ENCODE measurements at regions not wholly inside any gene's neighbourhood (a gene's known extent, or its start where the extent isn't known, plus 50 kb on each side); places are given as distances from the start of the nearest gene placed in this dataset.

GRCh38 chr2:134173338-134174016 is 80.4 kb upstream of the MGAT5 start:
- intact Hi-C loops (cut with micrococcal nuclease; ENCODE audit: unreplicated experiment) = no loop called here
- no peaks in the 10 kb centered on the region for H3K4me1 ChIP-seq
- no peak overlapping the region for H3K27ac Mint-ChIP-seq (ENCODE audit: unreplicated experiment)
- H3K4me1 Mint-ChIP-seq (ENCODE audit: low read depth, unreplicated experiment) = no peaks in the 10 kb centered on the region
- no peaks in the 10 kb centered on the region for H3K27me3 Mint-ChIP-seq (ENCODE audit: insufficient read depth, unreplicated experiment)
- BruUV-seq (replicated peaks) = no TSS peak
- no peak overlapping the region for H3K4me3 Mint-ChIP-seq (ENCODE audit: unreplicated experiment)
- H3K36me3 Mint-ChIP-seq (ENCODE audit: insufficient read depth, unreplicated experiment) = no peaks in the 10 kb centered on the region
- CTCF ChIA-PET = no interaction called here
- no peak for DNase-seq
- H3K36me3 ChIP-seq (ENCODE audit: control insufficient read depth, insufficient read depth, low read length) = no peaks in the 10 kb centered on the region
- no peak for TF ChIP-seq CTCF (IDR thresholded peaks at IDR 0.05; ENCODE audit: insufficient read depth in 1 of 2, low read depth in 1 of 2, low read length in 1 of 2, severe bottlenecking in 1 of 2, unreplicated experiment in 1 of 2)
- H3K9me3 ChIP-seq = no peaks in the 10 kb centered on the region
- H3K4me3 ChIP-seq (ENCODE audit: low read depth, low read length) = no peak overlapping the region
- H3K9me3 Mint-ChIP-seq (ENCODE audit: unreplicated experiment) = no peaks in the 10 kb centered on the region
- POLR2A ChIA-PET = no interaction called here
- no peaks in the 10 kb centered on the region for H3K27me3 ChIP-seq (replicated peaks; ENCODE audit: control insufficient read depth, insufficient read depth, low read length)

- ChIA-PET POLR2A (no interaction called here), CTCF (no interaction called here)
- Mint-ChIP-seq H3K27ac (ENCODE audit: unreplicated experiment) (no peak overlapping the region), H3K4me3 (ENCODE audit: unreplicated experiment) (no peak overlapping the region), H3K9me3 (ENCODE audit: unreplicated experiment) (no peaks in the 10 kb centered on the region), H3K36me3 (ENCODE audit: insufficient read depth, unreplicated experiment) (no peaks in the 10 kb centered on the region), H3K4me1 (ENCODE audit: low read depth, unreplicated experiment) (no peaks in the 10 kb centered on the region), H3K27me3 (ENCODE audit: insufficient read depth, unreplicated experiment) (no peaks in the 10 kb centered on the region)
- Histone ChIP-seq H3K36me3 (ENCODE audit: control insufficient read depth, insufficient read depth, low read length) (no peaks in the 10 kb centered on the region), H3K9me3 (no peaks in the 10 kb centered on the region), H3K4me1 (no peaks in the 10 kb centered on the region), H3K4me3 (ENCODE audit: low read depth, low read length) (no peak overlapping the region), H3K27me3 (replicated peaks; ENCODE audit: control insufficient read depth, insufficient read depth, low read length) (no peaks in the 10 kb centered on the region)
- intact Hi-C loops (cut with micrococcal nuclease; ENCODE audit: unreplicated experiment) = no loop called here
- TF ChIP-seq CTCF (IDR thresholded peaks at IDR 0.05; ENCODE audit: insufficient read depth in 1 of 2, low read depth in 1 of 2, low read length in 1 of 2, severe bottlenecking in 1 of 2, unreplicated experiment in 1 of 2) = no peak
- BruUV-seq (replicated peaks) = no TSS peak
- DNase-seq = no peak
These were observed 79.2 kb upstream of the MGAT5 start for GRCh38 chr2:134174711-134175110.

GRCh38 chr2:134175834-134176233 is 78.0 kb upstream of the MGAT5 start:
- Mint-ChIP-seq H3K4me3 (ENCODE audit: unreplicated experiment) (no peak overlapping the region), H3K27me3 (ENCODE audit: insufficient read depth, unreplicated experiment) (no peaks in the 10 kb centered on the region), H3K27ac (ENCODE audit: unreplicated experiment) (no peak overlapping the region), H3K36me3 (ENCODE audit: insufficient read depth, unreplicated experiment) (no peaks in the 10 kb centered on the region), H3K4me1 (ENCODE audit: low read depth, unreplicated experiment) (no peaks in the 10 kb centered on the region), H3K9me3 (ENCODE audit: unreplicated experiment) (no peaks in the 10 kb centered on the region)
- ChIA-PET CTCF (no interaction called here), POLR2A (no interaction called here)
- intact Hi-C loops (cut with micrococcal nuclease; ENCODE audit: unreplicated experiment) = no loop called here
- H3K36me3 ChIP-seq (ENCODE audit: control insufficient read depth, insufficient read depth, low read length) = no peaks in the 10 kb centered on the region
- DNase-seq = no peak
- H3K9me3 ChIP-seq = no peaks in the 10 kb centered on the region
- H3K4me3 ChIP-seq (ENCODE audit: low read depth, low read length) = no peak overlapping the region
- H3K4me1 ChIP-seq = no peaks in the 10 kb centered on the region
- no peak for TF ChIP-seq CTCF (IDR thresholded peaks at IDR 0.05; ENCODE audit: insufficient read depth in 1 of 2, low read depth in 1 of 2, low read length in 1 of 2, severe bottlenecking in 1 of 2, unreplicated experiment in 1 of 2)
- no peaks in the 10 kb centered on the region for H3K27me3 ChIP-seq (replicated peaks; ENCODE audit: control insufficient read depth, insufficient read depth, low read length)
- BruUV-seq (replicated peaks) = no TSS peak
